ENCODE measurements at regions not wholly inside any gene's neighbourhood (a gene's known extent, or its start where the extent isn't known, plus 50 kb on each side); places are given as distances from the start of the nearest gene placed in this dataset.

DNA sequence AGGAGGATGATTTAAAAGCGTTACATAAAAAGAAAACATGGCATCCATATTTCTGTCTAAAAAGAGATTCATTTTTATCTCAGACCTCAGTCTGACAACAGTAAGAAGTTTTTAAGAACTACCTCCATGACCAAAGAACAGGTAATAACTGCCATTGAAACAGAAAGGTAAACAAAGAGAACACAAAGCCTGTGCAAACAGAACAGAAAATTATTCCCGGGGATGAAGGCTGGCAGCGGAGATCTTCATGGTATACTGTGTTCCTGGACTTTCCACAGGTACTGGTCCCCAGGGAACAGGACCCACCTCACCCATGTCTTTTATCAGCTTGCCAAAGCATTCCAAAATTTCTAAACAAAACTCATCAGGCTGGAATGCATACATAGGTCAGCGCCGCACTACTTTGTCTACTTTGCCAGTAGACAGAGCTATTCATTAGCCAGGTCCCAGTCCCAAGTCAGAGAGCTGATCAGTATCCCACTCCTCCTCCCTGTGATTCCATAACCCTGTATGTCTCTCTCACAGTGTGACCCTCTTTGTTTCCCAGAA is 277.3 kb downstream of the MBD2 start:
- TF ChIP-seq POLR2AphosphoS5 (IDR thresholded peaks at IDR 0.05) (no peak), POLR2A (IDR thresholded peaks at IDR 0.05) (no peak), EP300 (IDR thresholded peaks at IDR 0.05) (no peak)
- TF ChIP-seq, protein P1, sequence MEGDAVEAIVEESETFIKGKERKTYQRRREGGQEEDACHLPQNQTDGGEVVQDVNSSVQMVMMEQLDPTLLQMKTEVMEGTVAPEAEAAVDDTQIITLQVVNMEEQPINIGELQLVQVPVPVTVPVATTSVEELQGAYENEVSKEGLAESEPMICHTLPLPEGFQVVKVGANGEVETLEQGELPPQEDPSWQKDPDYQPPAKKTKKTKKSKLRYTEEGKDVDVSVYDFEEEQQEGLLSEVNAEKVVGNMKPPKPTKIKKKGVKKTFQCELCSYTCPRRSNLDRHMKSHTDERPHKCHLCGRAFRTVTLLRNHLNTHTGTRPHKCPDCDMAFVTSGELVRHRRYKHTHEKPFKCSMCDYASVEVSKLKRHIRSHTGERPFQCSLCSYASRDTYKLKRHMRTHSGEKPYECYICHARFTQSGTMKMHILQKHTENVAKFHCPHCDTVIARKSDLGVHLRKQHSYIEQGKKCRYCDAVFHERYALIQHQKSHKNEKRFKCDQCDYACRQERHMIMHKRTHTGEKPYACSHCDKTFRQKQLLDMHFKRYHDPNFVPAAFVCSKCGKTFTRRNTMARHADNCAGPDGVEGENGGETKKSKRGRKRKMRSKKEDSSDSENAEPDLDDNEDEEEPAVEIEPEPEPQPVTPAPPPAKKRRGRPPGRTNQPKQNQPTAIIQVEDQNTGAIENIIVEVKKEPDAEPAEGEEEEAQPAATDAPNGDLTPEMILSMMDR (IDR thresholded peaks at IDR 0.05): no peak
